ENCODE measurements at regions not wholly inside any gene's neighbourhood (a gene's known extent, or its start where the extent isn't known, plus 50 kb on each side); places are given as distances from the start of the nearest gene placed in this dataset.
"Not testable (repeated sequence)": the region's sequence is repeated elsewhere in the genome, so short reads cannot be mapped to it uniquely, and the experiment has no call there.

- no peak for DNase-seq
Observed at GRCh38 chr2:184993746-184994145, 395.4 kb downstream of the ZNF804A start.

DNA sequence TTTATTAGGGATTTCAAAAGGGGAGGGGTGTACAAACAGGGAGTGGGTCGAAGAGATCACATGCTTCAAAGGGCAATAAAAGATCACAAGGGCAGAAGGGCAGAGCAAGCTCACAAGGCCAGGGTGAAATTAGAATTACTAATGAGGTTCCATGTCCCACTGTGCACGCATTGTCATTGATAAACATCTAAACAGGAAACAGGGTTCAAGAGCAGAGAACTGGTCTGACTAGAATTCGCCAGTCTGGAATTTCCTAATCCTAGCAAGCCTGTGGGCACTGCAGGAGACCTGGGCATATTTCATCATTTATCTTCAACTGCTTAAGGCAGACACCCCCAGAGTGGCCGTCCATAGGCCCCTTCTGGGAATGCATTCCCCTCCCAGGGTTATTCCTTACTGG is 408.2 kb downstream of the ZNF804A start:
- no peak for DNase-seq

GRCh38 chr2:185012643-185013042 is 414.3 kb downstream of the ZNF804A start:
- DNase-seq, result no peak

- no peak for DNase-seq
Observed at GRCh38 chr2:185014076-185014475, 415.7 kb downstream of the ZNF804A start.

GRCh38 chr2:185025891-185026290 is 427.6 kb downstream of the ZNF804A start:
- DNase-seq, result not testable (repeated sequence)

- no peak for DNase-seq
Observed at GRCh38 chr2:185035906-185036305, 437.6 kb downstream of the ZNF804A start.

DNA sequence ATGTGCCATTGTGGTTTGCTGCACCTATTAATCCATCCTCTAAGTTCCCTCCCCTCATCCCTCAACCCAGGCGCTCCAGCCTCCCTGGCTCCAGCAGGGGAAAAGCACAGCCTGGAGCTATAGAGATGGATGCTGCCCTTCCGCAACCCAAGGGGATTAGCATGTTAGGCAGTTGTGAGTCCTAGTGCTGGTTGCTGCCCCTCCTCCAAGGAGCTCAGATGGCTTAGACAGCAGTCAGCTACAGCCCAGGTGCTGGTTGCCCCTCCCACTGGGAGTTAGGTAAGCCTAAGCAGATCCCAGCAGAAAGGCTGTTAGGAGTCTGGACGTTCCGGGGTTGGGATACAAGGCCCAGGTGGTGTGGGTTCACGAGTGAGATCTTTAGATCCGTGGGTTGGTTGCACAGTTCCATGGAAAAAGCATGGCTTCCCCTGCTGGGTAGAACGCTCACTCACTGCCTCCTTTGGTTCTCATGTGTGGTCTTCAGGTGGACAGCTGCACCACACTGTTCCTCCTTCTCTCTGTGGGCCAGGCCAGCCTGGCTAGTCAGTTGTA is 446.1 kb downstream of the ZNF804A start:
- no peak for DNase-seq

- DNase-seq, result no peak
Observed at GRCh38 chr2:185050804-185051203, 452.5 kb downstream of the ZNF804A start.

DNA sequence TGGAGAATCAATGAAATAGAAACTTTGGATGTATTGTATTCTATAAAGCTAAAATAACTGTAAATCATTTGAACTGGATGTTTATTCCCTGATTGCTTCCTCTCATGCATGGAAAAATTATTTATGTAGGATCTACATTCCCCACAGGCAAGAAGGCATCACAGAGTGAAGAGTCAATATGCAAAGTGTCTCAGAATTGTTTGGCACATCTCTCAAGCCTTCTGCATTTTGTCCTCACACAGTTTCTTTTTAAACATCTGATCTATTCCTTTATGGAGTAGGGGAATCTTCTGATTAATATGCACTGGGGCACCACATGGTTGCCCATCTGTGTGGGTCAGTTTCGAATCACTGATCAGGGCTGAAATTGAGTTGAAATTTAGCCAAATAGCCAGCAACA is 465.4 kb downstream of the ZNF804A start:
- no peak for DNase-seq

DNA sequence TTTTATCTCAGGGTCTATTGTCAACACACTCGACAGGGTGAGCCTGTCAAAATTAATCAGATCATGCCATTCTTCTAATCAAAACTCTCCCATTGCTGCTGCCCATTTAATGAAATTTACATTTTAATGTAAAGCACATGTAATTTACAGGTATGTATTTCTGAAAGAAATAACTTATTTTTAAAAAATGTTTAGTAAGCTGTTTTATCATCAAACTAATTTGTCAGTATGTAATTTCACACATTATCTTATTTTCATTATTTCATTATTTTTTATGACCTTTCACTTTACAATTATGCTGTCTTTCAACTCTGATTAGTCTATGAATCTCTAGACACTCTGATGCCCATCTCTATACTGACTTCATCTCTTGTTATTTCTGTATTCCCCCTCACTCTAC is 467.8 kb downstream of the ZNF804A start:
- no peak for DNase-seq

GRCh38 chr2:185069107-185069506 is 470.8 kb downstream of the ZNF804A start:
- no peak for DNase-seq

GRCh38 chr2:185074156-185074555 is 475.8 kb downstream of the ZNF804A start:
- no peak for DNase-seq

GRCh38 chr2:185082749-185083148 is 484.4 kb downstream of the ZNF804A start:
- DNase-seq, result no peak

DNA sequence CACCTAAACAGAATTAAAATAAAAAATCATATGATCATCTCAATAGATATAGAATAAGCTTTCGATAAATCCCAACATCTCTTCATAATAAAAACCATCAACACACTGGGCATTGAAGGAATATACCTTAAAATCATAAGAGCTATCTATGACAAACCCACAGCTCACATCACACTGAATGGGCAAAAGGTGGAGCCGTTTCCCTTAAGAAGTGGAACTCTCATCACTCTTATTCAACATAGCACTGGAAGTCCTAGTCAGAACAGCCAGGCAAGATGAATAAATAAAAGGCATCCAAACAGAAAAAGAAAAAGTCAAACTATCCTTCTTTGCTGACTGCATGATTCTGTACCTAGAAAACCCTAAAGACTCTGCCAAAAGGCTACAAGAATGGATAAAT is 510.3 kb downstream of the ZNF804A start:
- DNase-seq, result no peak

GRCh38 chr2:185127412-185127811 is 529.1 kb downstream of the ZNF804A start:
- no peak for DNase-seq

DNA sequence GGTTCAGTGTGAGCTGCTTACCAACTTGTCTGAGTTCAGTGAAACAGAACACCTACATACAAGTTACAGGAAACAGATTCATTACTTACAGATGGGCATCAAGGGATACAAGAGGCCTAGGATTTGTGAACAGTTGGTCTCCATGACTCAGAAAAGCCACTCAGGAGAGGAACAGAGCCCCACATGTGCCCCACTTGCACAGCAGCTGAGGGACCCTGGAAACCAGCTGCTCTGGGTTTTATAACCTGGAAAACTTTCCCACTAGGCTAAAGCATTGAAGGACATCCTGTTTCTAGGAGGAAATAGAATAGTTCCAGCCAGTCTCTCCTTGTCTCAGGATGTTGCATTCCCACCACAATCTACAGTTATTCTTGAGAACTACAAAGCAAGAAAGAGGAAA is 530.0 kb downstream of the ZNF804A start:
- DNase-seq, result no peak

GRCh38 chr2:185128996-185129395 is 530.7 kb downstream of the ZNF804A start:
- no peak for DNase-seq

- no peak for DNase-seq
Observed at GRCh38 chr2:185130685-185131084, 532.4 kb downstream of the ZNF804A start.

DNA sequence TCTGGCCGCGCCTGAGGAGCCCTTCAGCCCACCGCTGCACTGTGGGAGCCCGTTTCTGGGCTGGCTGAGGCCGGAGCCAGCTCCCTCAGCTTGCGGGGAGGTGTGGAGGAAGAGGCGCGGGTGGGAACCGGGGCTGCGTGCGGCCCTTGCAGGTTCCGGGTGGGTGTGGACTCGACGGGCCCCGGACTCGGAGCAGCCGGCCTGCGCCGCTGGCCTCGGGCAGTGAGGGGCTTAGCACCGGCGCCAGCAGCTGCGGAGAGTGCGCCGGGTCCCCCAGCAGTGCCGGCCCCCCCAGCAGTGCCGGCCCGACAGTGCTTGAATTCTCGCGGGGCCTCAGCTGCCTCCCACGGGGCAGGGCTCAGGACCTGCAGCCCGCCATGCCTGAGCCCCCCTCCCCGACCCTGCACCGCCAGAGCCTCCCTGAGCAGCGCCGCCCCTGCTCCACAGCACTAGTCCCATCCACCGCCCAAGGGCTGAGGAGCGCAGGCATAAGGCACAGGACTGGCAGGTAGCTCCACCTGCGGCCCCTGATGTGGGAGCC is 534.2 kb downstream of the ZNF804A start:
- DNase-seq, result no peak

GRCh38 chr2:185137700-185138099 is 539.4 kb downstream of the ZNF804A start:
- no peak for DNase-seq

DNA sequence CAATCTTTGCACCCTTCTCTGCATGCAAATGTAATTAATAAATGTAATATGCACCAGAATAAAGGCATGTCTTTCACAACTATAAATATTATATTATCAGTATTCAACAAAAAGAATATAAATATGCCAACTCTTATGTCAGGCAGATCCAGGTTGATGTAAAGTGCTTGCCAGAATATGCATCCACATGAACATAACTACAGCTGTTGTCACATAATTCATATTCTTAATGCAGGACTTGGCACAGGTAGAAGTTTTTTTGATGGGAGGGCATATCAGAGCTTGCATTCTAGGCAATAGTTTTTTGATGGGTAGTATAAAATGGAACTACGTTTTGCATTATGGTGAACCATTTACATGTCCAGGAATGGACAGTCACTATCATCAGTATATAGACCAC is 544.3 kb downstream of the ZNF804A start:
- DNase-seq, result no peak

DNA sequence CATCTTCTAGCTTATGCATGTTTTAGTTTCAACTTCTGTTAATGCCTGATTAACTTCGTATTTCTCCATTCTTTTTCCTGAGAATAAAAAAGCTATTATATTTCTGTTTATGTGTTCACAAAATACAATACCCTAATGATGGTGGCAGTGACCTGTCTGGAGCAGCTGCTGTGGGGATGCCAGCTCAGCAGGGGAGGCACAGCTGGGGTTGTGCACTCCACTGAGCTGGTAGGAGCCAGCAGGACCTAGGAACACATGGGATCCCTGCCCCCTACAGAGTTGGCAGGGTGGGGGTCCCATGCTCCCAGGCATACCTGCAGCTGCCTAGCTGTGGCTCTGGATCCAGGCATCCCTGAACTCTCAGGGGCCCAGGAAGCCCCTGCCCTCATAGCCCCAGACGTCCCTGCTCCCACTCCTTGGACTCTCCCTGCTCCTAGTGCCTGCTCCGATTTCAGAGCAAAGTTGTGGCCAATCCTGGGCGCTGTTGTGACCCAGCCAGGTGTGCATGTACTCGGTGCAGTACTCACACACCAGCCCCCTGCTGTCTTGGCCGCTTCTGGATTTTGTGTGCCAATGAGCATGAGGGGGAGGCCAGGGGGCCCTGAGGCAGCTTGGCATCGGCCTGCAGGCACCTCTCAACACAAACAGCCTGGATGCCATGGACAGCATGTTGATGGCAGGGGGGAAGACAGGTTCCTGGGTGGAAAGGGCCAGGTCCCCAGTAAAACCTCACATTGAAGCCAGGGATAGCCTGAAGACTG is 546.0 kb downstream of the ZNF804A start:
- no peak for DNase-seq

DNA sequence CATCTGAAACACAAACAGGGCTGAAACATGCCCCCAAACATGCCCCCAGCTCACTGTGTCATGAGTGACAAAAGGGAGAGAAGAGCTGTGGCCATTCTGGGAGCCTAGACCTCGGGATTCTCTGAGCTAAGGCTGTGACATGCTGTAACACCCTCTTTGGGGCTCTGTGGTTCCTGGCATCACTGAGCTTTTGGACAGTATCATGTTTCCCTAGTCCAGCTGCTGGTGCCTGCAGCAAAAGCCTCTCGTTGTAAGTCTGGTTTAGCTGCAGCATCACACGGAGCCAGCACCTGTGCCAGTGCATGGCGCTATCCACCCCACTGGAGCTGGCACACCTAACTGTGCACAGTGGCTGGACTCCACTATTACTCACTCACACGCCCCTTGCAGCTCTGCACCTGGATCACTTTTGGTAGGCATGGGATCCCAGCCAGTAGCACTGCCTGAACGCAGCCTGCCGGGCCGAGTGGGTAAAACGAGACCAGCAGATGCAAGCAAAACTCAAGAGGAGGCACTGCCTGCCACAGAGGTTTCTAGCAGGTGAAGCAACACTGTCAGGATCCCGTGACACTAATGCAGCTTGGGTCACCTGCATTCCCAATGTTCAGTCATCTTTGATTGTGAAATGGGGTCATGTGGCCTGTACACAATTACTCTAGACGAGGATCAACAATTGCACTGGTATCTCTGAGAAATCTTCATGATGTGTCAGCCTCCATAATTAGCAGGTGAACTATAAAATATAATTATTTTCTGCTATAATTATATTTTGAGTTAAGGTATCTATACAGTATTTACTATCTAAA is 547.2 kb downstream of the ZNF804A start:
- DNase-seq, result no peak

DNA sequence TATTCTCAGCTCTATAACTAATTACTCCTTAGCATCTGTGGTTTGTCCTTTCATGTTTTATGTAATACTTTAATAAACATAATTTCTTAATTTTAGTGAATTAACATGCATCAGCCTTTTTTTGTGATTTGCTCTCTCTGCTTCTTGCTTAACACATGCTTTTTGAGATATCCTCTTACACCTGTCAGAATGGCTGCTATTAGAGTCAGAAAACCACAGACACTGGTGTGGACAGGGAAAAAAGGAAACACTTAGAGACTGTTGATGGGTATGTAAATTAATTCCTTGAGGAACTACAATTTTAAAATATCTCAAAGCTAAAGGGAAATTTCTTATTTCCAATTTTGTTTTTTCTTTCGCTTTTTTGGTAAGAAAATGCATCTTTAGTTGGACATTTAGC is 549.0 kb downstream of the ZNF804A start:
- no peak for DNase-seq

Data from inflammatory macrophage treated with lipopolysaccharide for 1 hour (primary cell).